CD4-positive, alpha-beta T cell treated with Interleukin-2 at 100 ng/mL for 4 hours (primary cell): ENCODE measurements at regions not wholly inside any gene's neighbourhood (a gene's known extent, or its start where the extent isn't known, plus 50 kb on each side); places are given as distances from the start of the nearest gene placed in this dataset.

Experiments
- DNase-seq: peaks from one replicate; pipeline ENCODE4 v3.0.0-alpha.2; 2020; ENCODE audit warnings: low spot score

- no peak for DNase-seq
Observed at GRCh38 chr17:79501910-79502309, 108.9 kb downstream of the RBFOX3 start.

- DNase-seq = no peak
Observed at GRCh38 chr17:79500745-79501618, 109.9 kb downstream of the RBFOX3 start.

GRCh38 chr17:79498854-79499253 lies 112.0 kb downstream of the RBFOX3 start:
- no peak for DNase-seq

- DNase-seq = no peak
Observed at GRCh38 chr17:79497777-79498348, 113.0 kb downstream of the RBFOX3 start.

- DNase-seq = no peak
Observed at GRCh38 chr17:79496422-79497005, 114.3 kb downstream of the RBFOX3 start.

GRCh38 chr17:79495665-79496064 lies 115.2 kb downstream of the RBFOX3 start:
- no peak for DNase-seq

- no peak for DNase-seq
Observed at GRCh38 chr17:79491006-79491405, 119.8 kb downstream of the RBFOX3 start.

- no peak for DNase-seq
Observed at GRCh38 chr17:79490530-79490929, 120.3 kb downstream of the RBFOX3 start.

- DNase-seq = no peak
Observed at GRCh38 chr17:79487149-79487548, 123.7 kb downstream of the RBFOX3 start.

GRCh38 chr17:79485991-79486390 lies 124.9 kb downstream of the RBFOX3 start:
- DNase-seq = no peak

GRCh38 chr17:79485419-79485985 lies 125.3 kb downstream of the RBFOX3 start:
- no peak for DNase-seq

GRCh38 chr17:79484600-79485418 lies 126.0 kb downstream of the RBFOX3 start:
- no peak for DNase-seq

- no peak for DNase-seq
Observed at GRCh38 chr17:79483842-79484241, 127.0 kb downstream of the RBFOX3 start.

- DNase-seq = no peak
Observed at GRCh38 chr17:79482727-79483521, 127.9 kb downstream of the RBFOX3 start.

GRCh38 chr17:79479876-79480275 lies 131.0 kb downstream of the RBFOX3 start:
- DNase-seq = no peak

GRCh38 chr17:79478841-79479240 lies 132.0 kb downstream of the RBFOX3 start:
- DNase-seq = no peak

GRCh38 chr17:79478051-79478461 lies 132.8 kb downstream of the RBFOX3 start:
- no peak for DNase-seq

- no peak for DNase-seq
Observed at GRCh38 chr17:79476074-79476652, 134.7 kb downstream of the RBFOX3 start.

GRCh38 chr17:79473876-79474440 lies 136.9 kb downstream of the RBFOX3 start:
- no peak for DNase-seq

- no peak for DNase-seq
Observed at GRCh38 chr17:79473111-79473875, 137.6 kb downstream of the RBFOX3 start.
